A549 (cell line): ENCODE measurements at regions not wholly inside any gene's neighbourhood (a gene's known extent, or its start where the extent isn't known, plus 50 kb on each side); places are given as distances from the start of the nearest gene placed in this dataset.

Source experiments
- ATAC-seq, 2 experiments: fragments of 200-7000 bp in 1 of 2; fragments of >200 bp in 1 of 2; cut with Nextera tagmentation in 1 of 2; cut with Tn5 transposase in 1 of 2; 3 replicates each; pipeline versions ENCODE4 v1.8.0 to v1.9.1; 2018 to 2020; ENCODE audit warnings: mild to moderate bottlenecking in 1 of 2, moderate library complexity in 1 of 2
- CTCF ChIA-PET: fragments of 300-600 bp; sonication (Branson Sonifier 250); formaldehyde crosslinking; extraction: SDS; loops from one replicate; lab custom pipeline; 2021; ENCODE audit warnings: antibody characterized with exemption, inconsistent platforms; lab: Yijun Ruan, JAX
- POLR2A ChIA-PET: fragments of 350-600 bp; formaldehyde crosslinking; extraction: SDS; loops from one replicate; lab custom pipeline; 2021; ENCODE audit warnings: antibody characterized with exemption, inconsistent platforms; lab: Yijun Ruan, JAX
- DNase-seq, 2 experiments: peaks; one replicate each; pipeline versions ENCODE4 v3.0.0 to v3.0.0-alpha.2; 2011 to 2016; ENCODE audit warnings: low read depth in 1 of 2, low spot score in 1 of 2
- FAIRE-seq: peaks from 2 replicates; lab custom pipeline; 2011; peaks lifted over from hg19 to GRCh38; lab: Jason Lieb, UNC
- H3K27ac ChIP-seq, 2 experiments: fragments of >200 bp; sonication (Bioruptor Twin); formaldehyde crosslinking; 3 replicates each; pipeline ENCODE4 v1.5.1; 2016 to 2017
- H3K4me1 ChIP-seq: fragments of >200 bp; sonication (Bioruptor Twin); formaldehyde crosslinking; 3 replicates; pipeline ENCODE4 v1.6.1; 2016
- H3K4me2 ChIP-seq: fragments of >200 bp; sonication (Bioruptor Twin); formaldehyde crosslinking; 3 replicates; pipeline ENCODE4 v1.6.1; 2016
- H3K4me3 ChIP-seq: fragments of >200 bp; sonication (Bioruptor Twin); formaldehyde crosslinking; 3 replicates; pipeline ENCODE4 v1.5.1; 2016
- H3K9me3 ChIP-seq: fragments of >200 bp; sonication (Bioruptor Twin); formaldehyde crosslinking; 3 replicates; pipeline ENCODE4 v1.6.1; 2016
- ATOH8 ChIP-seq: fragments of 250-450 bp; sonication (Bioruptor Pico); IDR thresholded peaks from 2 replicates; pipeline ENCODE4 v1.5.0; 2020; ENCODE audit warnings: low read depth, mild to moderate bottlenecking, moderate library complexity
- BCL3 ChIP-seq: fragments of >200 bp; sonication (Bioruptor Twin); formaldehyde crosslinking; IDR thresholded peaks from 3 replicates; pipeline ENCODE4 v1.6.1; 2016
- CBX2 ChIP-seq: fragments of 200-600 bp; sonication (generic); IDR thresholded peaks from 2 replicates; pipeline ENCODE4 v1.6.1; 2016; ENCODE audit warnings: low read depth, mild to moderate bottlenecking, borderline replicate concordance
- CEBPB ChIP-seq, 2 experiments: fragments of >200 bp in 1 of 2; sonication (Bioruptor Twin) in 1 of 2; formaldehyde crosslinking in 1 of 2; IDR thresholded peaks; 2 replicates each; pipeline ENCODE4 v1.6.1; 2012 to 2016
- CHD4 ChIP-seq: fragments of 200-600 bp; sonication (generic); IDR thresholded peaks from 2 replicates; pipeline ENCODE4 v1.6.1; 2016; ENCODE audit warnings: antibody characterized with exemption, mild to moderate bottlenecking, borderline replicate concordance
- E2F6 ChIP-seq: IDR thresholded peaks from 2 replicates; pipeline ENCODE4 v1.6.1; 2012; ENCODE audit warnings: low read depth, borderline replicate concordance
- EHF ChIP-seq: fragments of 250-450 bp; sonication (Bioruptor Pico); IDR thresholded peaks from 2 replicates; pipeline ENCODE4 v1.5.0; 2020; ENCODE audit warnings: mild to moderate bottlenecking
- FOXS1 ChIP-seq: fragments of 250-450 bp; sonication (Bioruptor Pico); IDR thresholded peaks from 2 replicates; pipeline ENCODE4 v1.5.0; 2020; ENCODE audit warnings: mild to moderate bottlenecking, moderate library complexity
- GATA3 ChIP-seq: IDR thresholded peaks from 2 replicates; pipeline ENCODE4 v1.6.1; 2012; ENCODE audit warnings: borderline replicate concordance
- HDAC2 ChIP-seq: fragments of 200-600 bp; sonication (generic); IDR thresholded peaks from 2 replicates; pipeline ENCODE4 v1.6.1; 2016
- HES2 ChIP-seq: fragments of >200 bp; sonication (Bioruptor Twin); formaldehyde crosslinking; IDR thresholded peaks from 2 replicates; pipeline ENCODE4 v1.6.1; 2016
- HMGXB4 ChIP-seq: fragments of 250-450 bp; sonication (Bioruptor Pico); IDR thresholded peaks from 2 replicates; pipeline ENCODE4 v1.5.0; 2021; ENCODE audit warnings: mild to moderate bottlenecking, moderate library complexity, borderline replicate concordance
- HOXA7 ChIP-seq: fragments of 250-450 bp; sonication (Bioruptor Pico); IDR thresholded peaks from 2 replicates; pipeline ENCODE4 v1.5.0; 2020; ENCODE audit warnings: mild to moderate bottlenecking, moderate library complexity
- JUN ChIP-seq, 2 experiments: fragments of >200 bp; sonication (Bioruptor Twin); formaldehyde crosslinking; IDR thresholded peaks; 2 replicates in 1 of 2; 3 replicates in 1 of 2; pipeline ENCODE4 v1.6.1; 2016 to 2017
- JUNB ChIP-seq: fragments of >200 bp; sonication (Bioruptor Twin); formaldehyde crosslinking; IDR thresholded peaks from 2 replicates; pipeline ENCODE4 v1.6.1; 2016
- KDM5A ChIP-seq: fragments of 200-600 bp; sonication (generic); IDR thresholded peaks from 2 replicates; pipeline ENCODE4 v1.6.1; 2016; ENCODE audit warnings: antibody characterized with exemption, mild to moderate bottlenecking
- NFE2L2 ChIP-seq: fragments of 150-350 bp; conservative IDR thresholded peaks from 2 replicates; pipeline ENCODE4 v1.6.1; 2014; ENCODE audit warnings: low read length
- NPAS2 ChIP-seq: fragments of 250-450 bp; sonication (Bioruptor Pico); IDR thresholded peaks from 2 replicates; pipeline ENCODE4 v1.8.0; 2022; ENCODE audit warnings: mild to moderate bottlenecking, moderate library complexity, borderline replicate concordance
- NR3C1 ChIP-seq: fragments of >200 bp; sonication (Bioruptor Twin); formaldehyde crosslinking; IDR thresholded peaks from 3 replicates; pipeline ENCODE4 v1.6.1; 2017
- PHF8 ChIP-seq: fragments of 200-600 bp; sonication (generic); IDR thresholded peaks from 2 replicates; pipeline ENCODE4 v1.6.1; 2016; ENCODE audit warnings: low read depth, mild to moderate bottlenecking, antibody characterized with exemption, moderate library complexity, borderline replicate concordance
- RAD21 ChIP-seq, 2 experiments: fragments of >200 bp in 1 of 2; sonication (Bioruptor Twin) in 1 of 2; formaldehyde crosslinking in 1 of 2; IDR thresholded peaks in 1 of 2; conservative IDR thresholded peaks in 1 of 2; 2 replicates in 1 of 2; 3 replicates in 1 of 2; pipeline ENCODE4 v1.6.1; 2012 to 2018; ENCODE audit warnings: inconsistent platforms in 1 of 2
- RARB ChIP-seq: fragments of 250-450 bp; sonication (Bioruptor Pico); IDR thresholded peaks from 2 replicates; pipeline ENCODE4 v1.8.0; 2021; ENCODE audit warnings: mild to moderate bottlenecking, moderate library complexity
- RFX5 ChIP-seq: fragments of 450-650 bp; IDR thresholded peaks from 2 replicates; pipeline ENCODE4 v1.7.1; 2014; ENCODE audit warnings: antibody characterized with exemption, mild to moderate bottlenecking, moderate library complexity
- SMC3 ChIP-seq: fragments of >200 bp; sonication (Bioruptor Twin); formaldehyde crosslinking; IDR thresholded peaks from 3 replicates; pipeline ENCODE4 v1.6.1; 2018; ENCODE audit warnings: inconsistent platforms
- TFCP2L1 ChIP-seq: fragments of 250-450 bp; sonication (Bioruptor Pico); IDR thresholded peaks from 2 replicates; pipeline ENCODE4 v1.5.0; 2021; ENCODE audit warnings: mild to moderate bottlenecking
- USF2 ChIP-seq: fragments of 450-650 bp; IDR thresholded peaks from 2 replicates; pipeline ENCODE4 v1.6.1; 2014; ENCODE audit warnings: antibody characterized with exemption
- ZC3H11A ChIP-seq: fragments of 450-650 bp; IDR thresholded peaks from 2 replicates; pipeline ENCODE4 v1.6.1; 2014; ENCODE audit warnings: antibody characterized with exemption, mild to moderate bottlenecking
- ZNF302 ChIP-seq: fragments of 250-450 bp; sonication (Bioruptor Pico); IDR thresholded peaks from 2 replicates; pipeline ENCODE4 v1.9.0; 2021; ENCODE audit warnings: inconsistent platforms, mild to moderate bottlenecking, moderate library complexity
- ZSCAN20 ChIP-seq: fragments of 250-450 bp; sonication (Bioruptor Pico); IDR thresholded peaks from 2 replicates; pipeline ENCODE4 v1.8.0; 2022; ENCODE audit warnings: mild to moderate bottlenecking, moderate library complexity
- WGBS: methylation state at CpG from one replicate; pipeline ENCODE4 v1.1.6; 2017; ENCODE audit errors: missing lambda C conversion rate; 5-methylcytosine and 5-hydroxymethylcytosine counted together

GRCh38 chrX:28223469-28223868, 242.2 kb upstream of the DCAF8L1 start:
- WGBS = 28% methylated on average over 5 of the region's 5 CpGs
- ATAC-seq (no peak), DNase-seq (no peak), FAIRE-seq (no peak)
- Histone ChIP-seq H3K27ac (no peak overlapping the region), H3K4me1 (no peaks in the 10 kb centered on the region), H3K4me3 (no peak overlapping the region), H3K9me3 (no peaks in the 10 kb centered on the region), H3K4me2 (no peak overlapping the region)
- POLR2A ChIA-PET = no interaction called here
- CTCF ChIA-PET = no interaction called here
- TF ChIP-seq PHF8 (no peak), NPAS2 (CRISPR knock-in tag) (no peak), ATOH8 (CRISPR knock-in tag) (no peak), BCL3 (no peak)

- no peaks in the 10 kb centered on the region for H3K9me3 ChIP-seq
- FAIRE-seq (no peak), ATAC-seq (no peak), DNase-seq (no peak)
- POLR2A ChIA-PET = no interaction called here
- H3K4me3 ChIP-seq = no peak overlapping the region
- CTCF ChIA-PET = no interaction called here
- no peak for TF ChIP-seq NR3C1
- TF ChIP-seq RFX5 = no peak
- no peak for TF ChIP-seq RAD21 (conservative IDR thresholded peaks at IDR 0.05 in 1 of 2, IDR thresholded peaks at IDR 0.05 in 1 of 2)
- no peak for TF ChIP-seq CBX2
- no peak for TF ChIP-seq TFCP2L1 (CRISPR knock-in tag)
- TF ChIP-seq JUN (IDR thresholded peaks at IDR 0.05) = no peak
- TF ChIP-seq SMC3 = no peak
- no peak for TF ChIP-seq NFE2L2
- no peak for TF ChIP-seq KDM5A
- TF ChIP-seq JUNB = no peak
- no peak for TF ChIP-seq CEBPB (IDR thresholded peaks at IDR 0.05)
- no peak for TF ChIP-seq GATA3
- TF ChIP-seq PHF8 = no peak
- no peak for TF ChIP-seq HOXA7 (CRISPR knock-in tag)
- TF ChIP-seq HDAC2 = no peak
- no peak for TF ChIP-seq HMGXB4 (CRISPR knock-in tag)
- TF ChIP-seq ATOH8 (CRISPR knock-in tag) = no peak
- no peak for TF ChIP-seq HES2
- TF ChIP-seq ZSCAN20 (CRISPR knock-in tag) = no peak
- WGBS = 11% methylated on average over 2 of the region's 2 CpGs
- no peak overlapping the region; the same call in 2 of the 3 replicates for H3K4me2 ChIP-seq
- no peak overlapping the region for H3K27ac ChIP-seq
- H3K4me1 ChIP-seq = no peaks in the 10 kb centered on the region
Observed at GRCh38 chrX:28205905-28206304, 224.7 kb upstream of the DCAF8L1 start.

- POLR2A ChIA-PET = no interaction called here
Observed at GRCh38 chrX:28205126-28205525, 223.9 kb upstream of the DCAF8L1 start.

More at GRCh38 chrX:28205126-28205525, 223.9 kb upstream of the DCAF8L1 start:
- no peak for DNase-seq
- no peak for FAIRE-seq
- CTCF ChIA-PET = no interaction called here
- TF ChIP-seq USF2 (no peak), E2F6 (no peak), ZNF302 (CRISPR knock-in tag) (no peak), ZC3H11A (no peak), EHF (CRISPR knock-in tag) (no peak), CHD4 (no peak), FOXS1 (CRISPR knock-in tag) (no peak), RARB (CRISPR knock-in tag) (no peak)
- no peak for ATAC-seq
- H3K27ac ChIP-seq = no peak overlapping the region
- H3K4me1 ChIP-seq = no peaks in the 10 kb centered on the region
- H3K9me3 ChIP-seq = no peaks in the 10 kb centered on the region
- no peak overlapping the region for H3K4me3 ChIP-seq
- no peak overlapping the region for H3K4me2 ChIP-seq
